ENCODE measurements at regions not wholly inside any gene's neighbourhood (a gene's known extent, or its start where the extent isn't known, plus 50 kb on each side); places are given as distances from the start of the nearest gene placed in this dataset.

DNA sequence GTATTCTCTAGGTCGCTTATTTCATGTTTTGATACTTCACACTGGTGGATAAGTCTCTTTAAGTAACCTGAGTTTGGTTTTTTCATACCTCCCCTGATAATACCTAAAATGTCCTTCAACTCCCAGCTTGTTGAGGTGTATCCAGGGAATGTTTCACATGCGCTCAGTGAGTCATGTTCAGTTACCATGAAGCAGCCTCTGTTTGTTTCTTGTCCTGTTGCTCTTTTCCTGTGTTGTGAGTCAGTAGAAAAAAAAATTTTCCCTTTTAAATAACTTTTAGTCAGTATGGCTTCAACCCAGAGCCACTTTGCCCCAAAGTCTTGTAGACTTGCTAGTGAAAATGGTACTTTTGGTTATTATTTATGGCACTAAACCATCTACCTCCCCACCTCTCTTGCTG lies 278.4 kb upstream of the ZPLD1 start:
- DNase-seq (no peak), ATAC-seq (no peak)
- Histone ChIP-seq H3K9me3 (peaks cover 0 to 13% (median 0%) of the 10 kb centered on the region in 11 donors), H3K4me1 (no peaks in the 10 kb centered on the region), H3K27ac (no peak overlapping the region), H3K4me3 (no peak overlapping the region), H3K36me3 (no peaks in the 10 kb centered on the region), H3K27me3 (no peaks in the 10 kb centered on the region)
- TF ChIP-seq, protein P1, sequence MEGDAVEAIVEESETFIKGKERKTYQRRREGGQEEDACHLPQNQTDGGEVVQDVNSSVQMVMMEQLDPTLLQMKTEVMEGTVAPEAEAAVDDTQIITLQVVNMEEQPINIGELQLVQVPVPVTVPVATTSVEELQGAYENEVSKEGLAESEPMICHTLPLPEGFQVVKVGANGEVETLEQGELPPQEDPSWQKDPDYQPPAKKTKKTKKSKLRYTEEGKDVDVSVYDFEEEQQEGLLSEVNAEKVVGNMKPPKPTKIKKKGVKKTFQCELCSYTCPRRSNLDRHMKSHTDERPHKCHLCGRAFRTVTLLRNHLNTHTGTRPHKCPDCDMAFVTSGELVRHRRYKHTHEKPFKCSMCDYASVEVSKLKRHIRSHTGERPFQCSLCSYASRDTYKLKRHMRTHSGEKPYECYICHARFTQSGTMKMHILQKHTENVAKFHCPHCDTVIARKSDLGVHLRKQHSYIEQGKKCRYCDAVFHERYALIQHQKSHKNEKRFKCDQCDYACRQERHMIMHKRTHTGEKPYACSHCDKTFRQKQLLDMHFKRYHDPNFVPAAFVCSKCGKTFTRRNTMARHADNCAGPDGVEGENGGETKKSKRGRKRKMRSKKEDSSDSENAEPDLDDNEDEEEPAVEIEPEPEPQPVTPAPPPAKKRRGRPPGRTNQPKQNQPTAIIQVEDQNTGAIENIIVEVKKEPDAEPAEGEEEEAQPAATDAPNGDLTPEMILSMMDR (IDR thresholded peaks at IDR 0.05) = no peak
- WGBS, 2 donors = 93 to 98% methylated on average over 2 of the region's 2 CpGs
- intact Hi-C loops (cut with DNase I) = no loop called here

DNA sequence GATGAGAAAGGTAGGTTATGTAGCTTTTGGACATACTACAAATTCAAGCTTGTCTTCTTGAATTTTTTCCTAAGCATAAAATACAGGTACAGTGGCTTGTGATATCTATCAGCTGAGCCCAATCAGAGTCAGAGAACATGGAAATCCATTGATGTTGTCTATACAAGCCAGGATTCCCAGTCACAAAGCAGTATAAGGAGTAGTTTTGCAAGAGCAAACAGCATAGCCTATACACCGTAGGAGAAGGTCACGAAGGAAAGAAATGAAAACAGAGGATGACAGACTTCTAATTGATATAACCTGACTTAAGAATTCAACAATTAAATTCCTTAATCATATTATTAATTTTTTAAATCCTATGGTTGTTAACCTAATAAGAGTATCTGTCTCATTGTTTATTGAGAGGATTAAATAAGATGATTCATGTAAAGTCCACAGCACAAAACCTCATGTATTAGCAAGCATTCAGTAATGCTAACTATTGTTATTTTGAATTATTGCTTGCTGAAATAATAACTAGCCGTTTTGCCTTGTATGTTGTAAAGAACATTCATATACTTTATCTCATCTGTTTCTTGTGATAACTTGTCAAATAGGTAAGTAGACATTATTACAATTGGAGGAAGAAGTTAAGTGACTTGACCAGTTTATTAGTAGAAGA lies 276.6 kb upstream of the ZPLD1 start:
- ATAC-seq (no peak), DNase-seq (no peak)
- Histone ChIP-seq H3K27ac (no peak overlapping the region), H3K9me3 (no peaks in the 10 kb centered on the region), H3K36me3 (no peaks in the 10 kb centered on the region), H3K4me3 (no peak overlapping the region), H3K4me1 (peaks cover 0 to 12% (median 4%) of the 10 kb centered on the region in 9 donors), H3K27me3 (no peaks in the 10 kb centered on the region)
- TF ChIP-seq, protein P1 (IDR thresholded peaks at IDR 0.05) = no peak
- intact Hi-C loops (cut with DNase I) = no loop called here
- 91 to 93% methylated on average over 3 of the region's 3 CpGs for WGBS, 2 donors

DNA sequence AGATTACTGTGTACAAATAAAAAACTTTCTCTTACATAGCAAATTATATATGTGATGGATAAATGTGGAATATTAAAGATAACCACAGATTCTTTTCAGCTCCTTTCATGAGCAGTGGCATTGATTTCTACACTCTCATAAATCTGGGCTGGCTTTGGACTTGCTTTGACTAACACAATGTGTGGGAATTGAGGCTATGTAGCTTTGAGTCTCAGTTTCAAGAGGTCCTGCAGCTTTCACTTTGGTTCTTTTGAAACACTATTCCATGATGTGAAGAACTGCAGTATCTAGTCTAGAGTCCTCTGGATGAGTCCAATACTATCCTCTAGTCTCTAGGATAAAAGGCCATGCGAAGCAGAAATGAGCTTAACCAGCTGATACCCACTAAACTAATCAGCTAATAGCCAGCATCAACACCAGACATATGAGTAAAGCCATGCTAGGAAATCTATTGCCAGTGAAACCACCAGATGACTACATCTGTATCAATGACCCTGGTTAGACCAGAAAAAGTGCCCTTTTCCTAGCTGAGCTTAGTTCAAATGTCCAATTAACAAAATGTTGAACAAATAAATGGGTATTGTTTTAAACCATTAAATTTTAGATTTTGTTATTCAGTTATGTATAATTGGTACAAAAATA lies 274.9 kb upstream of the ZPLD1 start:
- no peak for DNase-seq
- ATAC-seq = no peak
- H3K4me3 ChIP-seq = no peak overlapping the region
- intact Hi-C loops (cut with DNase I) = no loop called here
- H3K4me1 ChIP-seq = peaks cover 0 to 19% (median 9%) of the 10 kb centered on the region in 9 donors
- TF ChIP-seq, protein P1 (IDR thresholded peaks at IDR 0.05) = no peak
- H3K9me3 ChIP-seq = no peaks in the 10 kb centered on the region
- 95 to 100% methylated on average over 1 of the region's 1 CpG for WGBS, 2 donors
- H3K36me3 ChIP-seq = no peaks in the 10 kb centered on the region
- H3K27me3 ChIP-seq = no peaks in the 10 kb centered on the region
- no peak overlapping the region for H3K27ac ChIP-seq

DNA sequence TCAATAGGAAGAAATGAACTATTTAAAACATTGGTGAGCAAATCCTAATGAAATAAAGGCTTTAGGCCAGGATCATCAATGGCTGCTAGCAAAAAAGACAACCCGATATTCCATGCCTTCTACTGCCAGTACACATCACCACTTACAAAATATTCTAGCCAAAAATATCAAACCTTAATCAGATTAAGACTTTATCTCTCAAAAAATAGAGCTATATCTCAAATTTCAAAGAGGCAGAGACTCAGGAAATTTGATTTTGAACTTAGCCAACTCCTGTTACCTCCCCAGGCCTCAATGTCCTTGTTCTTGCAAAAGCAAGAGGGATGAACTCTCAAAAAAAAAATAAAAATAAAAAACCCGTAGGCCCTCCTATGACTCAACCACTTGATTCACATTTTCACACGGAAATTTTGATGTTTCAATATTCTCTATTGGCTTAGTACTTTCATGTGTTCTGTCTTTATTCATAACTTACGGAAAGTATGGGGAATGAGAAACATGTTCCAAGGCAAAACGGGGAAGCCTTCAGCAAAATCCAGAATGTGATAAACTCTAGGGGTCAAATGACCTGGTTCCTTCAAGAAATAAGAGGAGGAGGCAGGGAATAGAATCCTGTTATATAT lies 273.3 kb upstream of the ZPLD1 start:
- no peaks in the 10 kb centered on the region for H3K36me3 ChIP-seq
- peak in 1 of 8 donors; percentile 41 for ATAC-seq
- H3K4me3 ChIP-seq = no peak overlapping the region
- no peaks in the 10 kb centered on the region for H3K9me3 ChIP-seq
- WGBS, 2 donors = 84 to 85% methylated on average over 5 of the region's 5 CpGs
- DNase-seq = no peak
- peak overlapping the region in 1 of 10 donors; percentile 37 for H3K27ac ChIP-seq
- TF ChIP-seq, protein P1 (IDR thresholded peaks at IDR 0.05) = no peak
- H3K4me1 ChIP-seq = peaks cover 0 to 19% (median 9%) of the 10 kb centered on the region in 9 donors
- intact Hi-C loops (cut with DNase I) = no loop called here
- H3K27me3 ChIP-seq = no peaks in the 10 kb centered on the region
